Effector CD8-positive, alpha-beta T cell (primary cell): ENCODE measurements at regions not wholly inside any gene's neighbourhood (a gene's known extent, or its start where the extent isn't known, plus 50 kb on each side); places are given as distances from the start of the nearest gene placed in this dataset.

Source experiments
- DNase-seq: peaks from one replicate; lab custom pipeline; 2025; lab: John Stamatoyannopoulos, UW

- DNase-seq = no peak
Measured at GRCh38 chr3:110530902-110531301, 540.7 kb upstream of the NECTIN3 start.

GRCh38 chr3:110533089-110533488 lies 538.5 kb upstream of the NECTIN3 start:
- no peak for DNase-seq

GRCh38 chr3:110542552-110543150 lies 529.0 kb upstream of the NECTIN3 start:
- no peak for DNase-seq

- DNase-seq = no peak
Measured at GRCh38 chr3:110544730-110545129, 526.9 kb upstream of the NECTIN3 start.

GRCh38 chr3:110550511-110550910 lies 521.1 kb upstream of the NECTIN3 start:
- no peak for DNase-seq

- DNase-seq = no peak
Measured at GRCh38 chr3:110562621-110563020, 509.0 kb upstream of the NECTIN3 start.

- no peak for DNase-seq
Measured at GRCh38 chr3:110564674-110565073, 506.9 kb upstream of the NECTIN3 start.

- no peak for DNase-seq
Measured at GRCh38 chr3:110567029-110567428, 504.6 kb upstream of the NECTIN3 start.

GRCh38 chr3:110568246-110568645 lies 503.4 kb upstream of the NECTIN3 start:
- no peak for DNase-seq

GRCh38 chr3:110569073-110569472 lies 502.5 kb upstream of the NECTIN3 start:
- DNase-seq = no peak

GRCh38 chr3:110575702-110576101 lies 495.9 kb upstream of the NECTIN3 start:
- DNase-seq = no peak

GRCh38 chr3:110576960-110577359 lies 494.7 kb upstream of the NECTIN3 start:
- no peak for DNase-seq

- no peak for DNase-seq
Measured at GRCh38 chr3:110577854-110578253, 493.8 kb upstream of the NECTIN3 start.

GRCh38 chr3:110579840-110580550 lies 491.6 kb upstream of the NECTIN3 start:
- no peak for DNase-seq

GRCh38 chr3:110583373-110583935 lies 488.2 kb upstream of the NECTIN3 start:
- DNase-seq = no peak

GRCh38 chr3:110588906-110589305 lies 482.7 kb upstream of the NECTIN3 start:
- no peak for DNase-seq

GRCh38 chr3:110589341-110589740 lies 482.3 kb upstream of the NECTIN3 start:
- DNase-seq = no peak

GRCh38 chr3:110593749-110594148 lies 477.9 kb upstream of the NECTIN3 start:
- no peak for DNase-seq

- DNase-seq = no peak
Measured at GRCh38 chr3:110598847-110599490, 472.6 kb upstream of the NECTIN3 start.

GRCh38 chr3:110608566-110608965 lies 463.1 kb upstream of the NECTIN3 start:
- DNase-seq = no peak

- DNase-seq = no peak
Measured at GRCh38 chr3:110612045-110612444, 459.6 kb upstream of the NECTIN3 start.

GRCh38 chr3:110614186-110614585 lies 457.4 kb upstream of the NECTIN3 start:
- DNase-seq = no peak

GRCh38 chr3:110615454-110615853 lies 456.2 kb upstream of the NECTIN3 start:
- no peak for DNase-seq
